Glomerular visceral epithelial cell (primary cell): ENCODE measurements at regions not wholly inside any gene's neighbourhood (a gene's known extent, or its start where the extent isn't known, plus 50 kb on each side); places are given as distances from the start of the nearest gene placed in this dataset.
"Not testable (repeated sequence)": the region's sequence is repeated elsewhere in the genome, so short reads cannot be mapped to it uniquely, and the experiment has no call there.

ENCODE experiments used
- DNase-seq: peaks from one replicate; pipeline ENCODE4 v3.0.0-alpha.2; 2016; ENCODE audit errors: extremely low spot score

GRCh38 chr14:89566644-89567415 is 149.8 kb upstream of the FOXN3 start:
- no peak for DNase-seq

- DNase-seq: no peak
These were observed 149.1 kb upstream of the FOXN3 start for GRCh38 chr14:89566180-89566579.

GRCh38 chr14:89565607-89566006 is 148.6 kb upstream of the FOXN3 start:
- DNase-seq: no peak

- DNase-seq: no peak
These were observed 148.0 kb upstream of the FOXN3 start for GRCh38 chr14:89564989-89565388.

- DNase-seq: no peak
These were observed 147.4 kb upstream of the FOXN3 start for GRCh38 chr14:89564286-89564957.

- DNase-seq: no peak
These were observed 146.4 kb upstream of the FOXN3 start for GRCh38 chr14:89563471-89563870.

- DNase-seq: no peak
These were observed 134.9 kb upstream of the FOXN3 start for GRCh38 chr14:89551955-89552354.

GRCh38 chr14:89551432-89551831 is 134.4 kb upstream of the FOXN3 start:
- DNase-seq: no peak

- no peak for DNase-seq
These were observed 133.8 kb upstream of the FOXN3 start for GRCh38 chr14:89550821-89551220.

GRCh38 chr14:89549381-89550125 is 132.5 kb upstream of the FOXN3 start:
- no peak for DNase-seq

- DNase-seq: not testable (repeated sequence)
These were observed 130.0 kb upstream of the FOXN3 start for GRCh38 chr14:89547047-89547446.

- DNase-seq: peak; percentile 18
These were observed 127.7 kb upstream of the FOXN3 start for GRCh38 chr14:89544636-89545301.

GRCh38 chr14:89543425-89543790 is 126.4 kb upstream of the FOXN3 start:
- no peak for DNase-seq

- no peak for DNase-seq
These were observed 125.9 kb upstream of the FOXN3 start for GRCh38 chr14:89542786-89543424.

- DNase-seq: peak; percentile 51
These were observed 123.9 kb upstream of the FOXN3 start for GRCh38 chr14:89540830-89541470.

GRCh38 chr14:89540009-89540829 is 123.2 kb upstream of the FOXN3 start:
- no peak for DNase-seq

- no peak for DNase-seq
These were observed 120.9 kb upstream of the FOXN3 start for GRCh38 chr14:89537911-89538310.

GRCh38 chr14:89534902-89535685 is 118.1 kb upstream of the FOXN3 start:
- peak; percentile 23 for DNase-seq

- DNase-seq: peak; percentile 60
These were observed 116.7 kb upstream of the FOXN3 start for GRCh38 chr14:89533766-89534165.
